ENCODE measurements at regions not wholly inside any gene's neighbourhood (a gene's known extent, or its start where the extent isn't known, plus 50 kb on each side); places are given as distances from the start of the nearest gene placed in this dataset.

DNA sequence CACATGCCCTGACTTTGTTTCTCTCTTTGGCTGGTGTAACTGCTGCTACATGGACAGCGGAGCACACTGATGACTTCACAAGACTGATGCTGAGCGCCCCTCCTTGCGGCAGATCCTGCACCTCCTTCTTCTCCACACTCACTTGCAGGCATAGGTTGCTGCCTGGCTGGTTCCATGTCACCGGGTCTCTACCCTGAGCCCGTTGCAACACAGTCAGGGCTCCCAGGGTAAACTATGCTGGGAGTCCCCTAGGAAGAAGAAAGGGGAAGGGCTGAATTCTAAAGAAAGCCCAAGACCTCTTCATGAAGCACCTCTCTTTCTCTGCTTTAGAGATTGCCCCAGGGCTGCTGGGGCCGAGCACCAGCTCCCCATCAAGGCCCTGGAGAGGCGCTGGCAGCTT is 83.3 kb upstream of the DUSP22 start:
- FAIRE-seq (no peak), DNase-seq (ENCODE audit: insufficient read length, low spot score) (no peak)
- TF ChIP-seq, protein P1, sequence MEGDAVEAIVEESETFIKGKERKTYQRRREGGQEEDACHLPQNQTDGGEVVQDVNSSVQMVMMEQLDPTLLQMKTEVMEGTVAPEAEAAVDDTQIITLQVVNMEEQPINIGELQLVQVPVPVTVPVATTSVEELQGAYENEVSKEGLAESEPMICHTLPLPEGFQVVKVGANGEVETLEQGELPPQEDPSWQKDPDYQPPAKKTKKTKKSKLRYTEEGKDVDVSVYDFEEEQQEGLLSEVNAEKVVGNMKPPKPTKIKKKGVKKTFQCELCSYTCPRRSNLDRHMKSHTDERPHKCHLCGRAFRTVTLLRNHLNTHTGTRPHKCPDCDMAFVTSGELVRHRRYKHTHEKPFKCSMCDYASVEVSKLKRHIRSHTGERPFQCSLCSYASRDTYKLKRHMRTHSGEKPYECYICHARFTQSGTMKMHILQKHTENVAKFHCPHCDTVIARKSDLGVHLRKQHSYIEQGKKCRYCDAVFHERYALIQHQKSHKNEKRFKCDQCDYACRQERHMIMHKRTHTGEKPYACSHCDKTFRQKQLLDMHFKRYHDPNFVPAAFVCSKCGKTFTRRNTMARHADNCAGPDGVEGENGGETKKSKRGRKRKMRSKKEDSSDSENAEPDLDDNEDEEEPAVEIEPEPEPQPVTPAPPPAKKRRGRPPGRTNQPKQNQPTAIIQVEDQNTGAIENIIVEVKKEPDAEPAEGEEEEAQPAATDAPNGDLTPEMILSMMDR (IDR thresholded peaks at IDR 0.05; ENCODE audit: insufficient read depth, missing control alignments), result no peak

GRCh38 chr6:209432-210103 is 82.7 kb upstream of the DUSP22 start:
- TF ChIP-seq, protein P1 (IDR thresholded peaks at IDR 0.05; ENCODE audit: insufficient read depth, missing control alignments), result no peak
- DNase-seq (ENCODE audit: insufficient read length, low spot score), result no peak
- FAIRE-seq, result no peak

DNA sequence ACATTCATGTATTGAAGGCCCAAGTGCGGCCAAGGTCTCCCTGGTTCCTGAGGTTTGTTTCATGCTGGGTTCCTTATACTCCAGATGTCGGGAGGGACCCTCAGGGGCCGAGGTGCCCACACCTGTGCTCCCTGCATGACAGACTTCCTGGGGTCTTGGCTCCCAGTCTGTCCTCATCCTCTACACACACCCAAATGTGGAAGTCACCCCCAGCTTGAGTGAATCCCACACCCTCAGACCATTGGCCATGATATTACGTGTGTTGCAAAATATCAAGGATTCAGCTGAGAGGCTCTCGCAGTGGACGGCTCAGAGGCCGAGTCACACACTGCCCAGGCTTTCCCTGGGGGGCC is 82.2 kb upstream of the DUSP22 start:
- FAIRE-seq, result no peak
- DNase-seq (ENCODE audit: insufficient read length, low spot score), result no peak
- TF ChIP-seq, protein P1 (IDR thresholded peaks at IDR 0.05; ENCODE audit: insufficient read depth, missing control alignments), result no peak

GRCh38 chr6:210778-211374 is 81.4 kb upstream of the DUSP22 start:
- TF ChIP-seq, protein P1 (IDR thresholded peaks at IDR 0.05; ENCODE audit: insufficient read depth, missing control alignments), result no peak
- DNase-seq (ENCODE audit: insufficient read length, low spot score), result no peak
- FAIRE-seq, result no peak

GRCh38 chr6:211871-212497 is 80.3 kb upstream of the DUSP22 start:
- FAIRE-seq (no peak), DNase-seq (ENCODE audit: insufficient read length, low spot score) (no peak)
- TF ChIP-seq, protein P1 (IDR thresholded peaks at IDR 0.05; ENCODE audit: insufficient read depth, missing control alignments), result no peak

DNA sequence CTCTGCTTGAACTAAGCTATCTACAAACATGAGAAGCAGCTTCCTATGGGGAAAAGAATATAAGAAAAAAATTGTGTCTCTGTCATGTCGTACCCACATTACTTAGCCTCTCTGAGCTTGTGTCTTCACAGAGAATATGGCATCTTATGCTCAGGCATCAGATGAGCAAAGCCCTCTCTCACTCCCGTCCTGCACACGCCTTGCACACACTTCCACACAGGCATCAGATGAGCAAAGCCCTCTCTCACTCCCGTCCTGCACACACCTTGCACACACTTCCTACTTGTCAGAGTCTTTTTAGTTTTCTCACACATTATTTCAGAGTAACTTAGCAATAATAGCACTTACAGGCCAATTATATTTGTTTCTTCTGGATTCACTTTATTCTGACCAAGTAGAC is 79.0 kb upstream of the DUSP22 start:
- FAIRE-seq (no peak), DNase-seq (ENCODE audit: insufficient read length, low spot score) (no peak)
- TF ChIP-seq, protein P1 (IDR thresholded peaks at IDR 0.05; ENCODE audit: insufficient read depth, missing control alignments), result no peak

DNA sequence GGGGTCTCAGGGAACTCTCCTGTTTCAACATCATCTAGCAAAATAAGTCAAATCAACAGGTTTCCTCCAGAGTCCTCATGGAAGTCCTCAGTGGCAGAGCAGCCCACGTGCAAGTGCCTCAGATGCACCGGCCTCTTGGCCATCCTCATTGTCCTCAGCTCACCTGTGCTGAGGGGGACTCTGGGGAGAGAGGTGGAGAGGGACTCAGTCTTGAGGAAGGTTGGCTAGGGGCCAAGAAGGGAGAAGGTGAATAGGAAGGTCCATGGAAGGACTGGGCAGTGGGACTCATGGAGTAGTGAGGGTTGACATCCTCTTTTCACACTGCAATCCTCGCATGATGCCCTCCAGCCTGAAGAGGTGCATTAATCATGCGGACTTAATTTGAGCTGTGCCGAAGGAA is 77.9 kb upstream of the DUSP22 start:
- no peak for FAIRE-seq
- DNase-seq (ENCODE audit: insufficient read length, low spot score), result no peak
- TF ChIP-seq, protein P1 (IDR thresholded peaks at IDR 0.05; ENCODE audit: insufficient read depth, missing control alignments), result no peak

Measured in D721Med (cell line).